SU-DHL-6 (cell line): ENCODE measurements at regions not wholly inside any gene's neighbourhood (a gene's known extent, or its start where the extent isn't known, plus 50 kb on each side); places are given as distances from the start of the nearest gene placed in this dataset.

Experiments
- CTCF ChIP-seq: fragments of 200-600 bp; sonication (generic); IDR thresholded peaks from one replicate; pipeline ENCODE4 v1.5.1; 2017; ENCODE audit warnings: antibody characterized with exemption, mild to moderate bottlenecking, low read length, moderate library complexity; ENCODE audit not compliant: insufficient read depth, poor library complexity, severe bottlenecking
- EZH2phosphoT487 ChIP-seq: fragments of 200-600 bp; sonication (generic), shearing (Covaris generic); conservative IDR thresholded peaks from 2 replicates; pipeline ENCODE4 v1.6.1; 2018; ENCODE audit warnings: mild to moderate bottlenecking, antibody characterized with exemption, low read length, moderate library complexity, mixed read lengths

- TF ChIP-seq CTCF = no peak
- TF ChIP-seq EZH2phosphoT487 = no peak
Observed at GRCh38 chr10:123394382-123394781, 240.2 kb downstream of the BUB3 start.
